Kidney epithelial cell (primary cell): ENCODE measurements at regions not wholly inside any gene's neighbourhood (a gene's known extent, or its start where the extent isn't known, plus 50 kb on each side); places are given as distances from the start of the nearest gene placed in this dataset.

Experiments
- DNase-seq: peaks from one replicate; pipeline ENCODE4 v3.0.0-alpha.2; 2010; ENCODE audit warnings: low read depth
- H3K27me3 ChIP-seq: 2 replicates; pipeline ENCODE4 v1.6.0; 2011; ENCODE audit warnings: low read length; ENCODE audit not compliant: control insufficient read depth, insufficient read depth
- H3K36me3 ChIP-seq: 2 replicates; pipeline ENCODE4 v1.5.1; 2011; ENCODE audit warnings: low read length; ENCODE audit not compliant: control insufficient read depth, insufficient read depth
- H3K4me3 ChIP-seq: 2 replicates; pipeline ENCODE4 v1.5.1; 2011; ENCODE audit warnings: low read depth, mild to moderate bottlenecking, control low read depth, low read length
- TF ChIP-seq, protein P1 (sequence below): IDR thresholded peaks from 2 replicates; pipeline ENCODE4 v1.5.1; 2011; ENCODE audit warnings: mild to moderate bottlenecking, moderate library complexity, low read length, control low read depth, inconsistent platforms; ENCODE audit not compliant: insufficient read depth, poor library complexity, severe bottlenecking

- Histone ChIP-seq H3K4me3 (no peak overlapping the region), H3K27me3 (no peaks in the 10 kb centered on the region), H3K36me3 (no peaks in the 10 kb centered on the region)
- DNase-seq: no peak
- TF ChIP-seq, protein P1, sequence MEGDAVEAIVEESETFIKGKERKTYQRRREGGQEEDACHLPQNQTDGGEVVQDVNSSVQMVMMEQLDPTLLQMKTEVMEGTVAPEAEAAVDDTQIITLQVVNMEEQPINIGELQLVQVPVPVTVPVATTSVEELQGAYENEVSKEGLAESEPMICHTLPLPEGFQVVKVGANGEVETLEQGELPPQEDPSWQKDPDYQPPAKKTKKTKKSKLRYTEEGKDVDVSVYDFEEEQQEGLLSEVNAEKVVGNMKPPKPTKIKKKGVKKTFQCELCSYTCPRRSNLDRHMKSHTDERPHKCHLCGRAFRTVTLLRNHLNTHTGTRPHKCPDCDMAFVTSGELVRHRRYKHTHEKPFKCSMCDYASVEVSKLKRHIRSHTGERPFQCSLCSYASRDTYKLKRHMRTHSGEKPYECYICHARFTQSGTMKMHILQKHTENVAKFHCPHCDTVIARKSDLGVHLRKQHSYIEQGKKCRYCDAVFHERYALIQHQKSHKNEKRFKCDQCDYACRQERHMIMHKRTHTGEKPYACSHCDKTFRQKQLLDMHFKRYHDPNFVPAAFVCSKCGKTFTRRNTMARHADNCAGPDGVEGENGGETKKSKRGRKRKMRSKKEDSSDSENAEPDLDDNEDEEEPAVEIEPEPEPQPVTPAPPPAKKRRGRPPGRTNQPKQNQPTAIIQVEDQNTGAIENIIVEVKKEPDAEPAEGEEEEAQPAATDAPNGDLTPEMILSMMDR: no peak
These were observed 720.0 kb upstream of the API5 start for GRCh38 chr11:42591841-42592240.

DNA sequence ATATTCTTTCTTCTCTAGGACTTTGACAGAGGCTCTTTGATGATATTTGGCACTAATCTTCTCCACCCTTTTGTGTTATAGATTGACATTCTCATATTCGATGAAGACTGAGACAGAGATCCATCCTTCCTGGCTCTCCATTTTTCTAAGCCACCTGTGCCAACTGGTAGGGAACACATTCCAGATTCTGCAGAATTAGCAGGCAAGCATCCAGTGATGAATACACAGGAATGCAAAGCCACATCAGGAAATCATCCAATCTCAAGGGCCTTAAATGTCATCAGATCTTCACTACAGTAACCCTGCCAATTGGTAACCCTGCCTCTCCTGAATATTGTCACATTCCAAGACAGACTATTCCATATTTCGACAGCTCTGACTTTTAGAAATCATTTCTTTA lies 718.4 kb upstream of the API5 start:
- Histone ChIP-seq H3K36me3 (no peaks in the 10 kb centered on the region), H3K27me3 (no peaks in the 10 kb centered on the region), H3K4me3 (no peak overlapping the region)
- TF ChIP-seq, protein P1: no peak
- no peak for DNase-seq

DNA sequence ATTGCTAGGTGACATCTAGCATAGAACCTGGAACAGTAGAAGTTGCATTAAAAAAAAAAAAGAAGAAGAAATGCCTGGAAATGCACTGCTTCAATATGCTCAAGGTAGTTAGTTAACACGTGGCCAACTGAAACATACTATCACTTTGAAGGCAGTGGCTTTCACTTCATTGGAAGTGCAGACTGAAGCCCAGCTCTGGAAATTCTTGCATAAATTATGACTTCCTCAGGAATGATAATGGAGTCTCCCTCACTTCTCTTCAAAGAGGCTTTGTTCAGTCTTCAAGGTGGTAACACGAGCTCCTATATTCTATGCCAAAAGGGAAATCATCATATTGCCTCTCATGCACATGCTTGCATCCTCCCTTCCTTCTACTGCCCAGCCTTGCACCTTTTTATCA lies 715.9 kb upstream of the API5 start:
- TF ChIP-seq, protein P1: no peak
- Histone ChIP-seq H3K36me3 (no peaks in the 10 kb centered on the region), H3K27me3 (no peaks in the 10 kb centered on the region), H3K4me3 (no peak overlapping the region)
- DNase-seq: no peak

DNA sequence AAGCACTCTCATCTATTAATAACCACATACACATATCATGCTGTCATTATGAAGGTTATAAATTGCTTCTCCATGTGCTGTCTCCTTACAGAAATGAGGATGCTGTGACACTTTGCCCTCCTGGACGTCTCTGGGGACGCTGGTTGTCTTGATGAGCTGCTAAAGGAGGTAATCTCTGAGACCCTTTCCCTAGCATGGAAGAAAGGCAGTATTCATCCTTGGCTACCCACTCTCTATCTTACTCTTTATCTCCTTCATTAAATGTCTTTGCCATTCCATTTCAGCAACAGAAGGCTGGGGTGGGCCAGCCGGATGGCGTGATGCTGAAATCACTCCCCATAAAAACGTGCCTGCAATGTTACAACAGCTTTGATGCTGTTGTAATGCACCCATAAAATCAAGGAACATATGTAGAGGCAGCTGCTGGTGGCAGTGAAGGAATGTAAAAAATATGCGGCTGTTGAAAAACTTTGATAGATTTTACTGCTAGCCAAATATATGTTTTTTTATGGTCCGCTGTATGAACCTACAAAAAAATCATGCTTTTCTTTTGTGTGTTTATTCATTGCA lies 715.1 kb upstream of the API5 start:
- no peak for DNase-seq
- Histone ChIP-seq H3K27me3 (no peaks in the 10 kb centered on the region), H3K36me3 (no peaks in the 10 kb centered on the region), H3K4me3 (no peak overlapping the region)
- TF ChIP-seq, protein P1: no peak

GRCh38 chr11:42598341-42598740 lies 713.5 kb upstream of the API5 start:
- TF ChIP-seq, protein P1: no peak
- no peaks in the 10 kb centered on the region for H3K27me3 ChIP-seq
- DNase-seq: no peak
- H3K4me3 ChIP-seq: no peak overlapping the region
- H3K36me3 ChIP-seq: no peaks in the 10 kb centered on the region

GRCh38 chr11:42620796-42621195 lies 691.0 kb upstream of the API5 start:
- no peak overlapping the region for H3K4me3 ChIP-seq
- no peaks in the 10 kb centered on the region for H3K27me3 ChIP-seq
- TF ChIP-seq, protein P1: no peak
- no peaks in the 10 kb centered on the region for H3K36me3 ChIP-seq
- no peak for DNase-seq
